GM21447 (cell line): ENCODE measurements at regions not wholly inside any gene's neighbourhood (a gene's known extent, or its start where the extent isn't known, plus 50 kb on each side); places are given as distances from the start of the nearest gene placed in this dataset.
"Not testable (repeated sequence)": the region's sequence is repeated elsewhere in the genome, so short reads cannot be mapped to it uniquely, and the experiment has no call there.

Experiments used
- ATAC-seq: cut with Tn5 transposase; IDR thresholded peaks from one replicate; pipeline ENCODE4 v1.9.1; 2021; ENCODE audit not compliant: unreplicated experiment

DNA sequence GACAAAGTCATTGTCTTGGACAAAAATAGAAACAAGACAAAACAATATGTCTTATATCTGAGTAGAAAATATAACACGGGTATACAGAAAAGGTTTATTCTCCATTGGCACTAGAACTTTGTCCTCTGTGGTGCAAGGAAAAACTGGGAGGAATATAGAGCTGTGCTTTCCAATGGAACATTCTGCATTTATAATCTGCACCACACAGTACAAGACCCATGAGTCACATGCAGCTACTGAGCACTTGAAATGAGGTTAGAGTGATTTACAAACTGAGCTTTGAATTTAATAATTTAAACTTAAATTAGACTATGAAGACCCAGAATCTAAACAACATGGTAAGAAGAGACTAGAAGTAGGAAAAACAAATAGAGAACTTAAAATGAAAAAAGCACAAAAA lies 86.1 kb downstream of the RAP2A start:
- no peak for ATAC-seq

DNA sequence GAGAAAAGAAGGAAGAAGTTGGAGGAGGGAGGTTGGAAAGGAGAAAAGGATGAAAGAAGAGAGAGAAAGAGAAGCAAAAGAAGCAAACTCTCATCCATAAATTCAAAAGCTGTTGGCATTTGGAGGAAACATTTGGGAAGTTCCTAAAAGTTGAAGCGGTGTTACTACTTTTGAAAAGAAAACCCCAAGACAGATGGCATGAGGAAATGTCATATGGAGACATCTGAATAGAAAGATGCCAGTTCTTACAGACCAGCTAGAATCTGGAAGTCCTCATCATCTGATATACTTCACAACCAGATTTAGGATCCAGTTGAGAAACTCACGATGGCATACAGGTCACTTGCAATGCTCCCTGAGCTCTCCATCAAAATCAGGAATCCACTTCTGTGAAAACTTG lies 86.9 kb downstream of the RAP2A start:
- no peak for ATAC-seq

DNA sequence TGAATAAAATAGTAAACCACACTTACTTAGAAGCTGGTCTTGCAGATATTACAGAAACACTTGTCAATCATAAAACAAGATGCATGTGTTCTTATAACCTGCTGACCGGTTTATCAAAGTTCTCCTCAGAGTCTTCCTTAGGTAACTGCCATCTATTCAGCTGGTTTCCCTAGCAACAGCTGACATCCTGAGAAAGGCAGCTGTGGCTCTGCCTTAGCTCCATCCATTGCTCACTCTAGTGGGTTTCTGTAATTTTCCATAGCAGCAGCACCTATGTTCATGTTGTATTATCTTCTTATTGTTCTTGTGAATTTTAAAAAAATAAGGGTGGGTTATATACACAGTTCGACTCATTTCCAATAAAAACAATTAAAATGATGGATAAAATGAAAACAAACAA lies 87.8 kb downstream of the RAP2A start:
- ATAC-seq, result no peak

DNA sequence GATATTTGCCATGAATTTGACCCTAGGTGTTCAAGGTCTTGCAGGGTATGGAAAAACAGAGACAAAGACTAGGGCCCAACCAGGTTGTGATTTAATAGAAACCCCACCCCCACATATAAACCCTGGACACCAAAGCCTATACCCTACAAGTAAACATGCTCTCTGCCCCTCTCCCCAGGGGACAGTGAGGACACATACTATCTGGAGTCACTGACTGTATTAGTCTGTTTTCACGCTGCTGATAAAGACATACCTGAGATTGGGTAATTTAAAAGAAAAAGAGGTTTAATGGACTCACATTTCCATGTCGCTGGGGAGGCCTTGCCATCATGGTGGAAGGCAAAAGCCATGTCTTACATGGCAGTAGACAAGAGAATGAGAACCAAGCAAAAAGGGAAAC lies 88.3 kb downstream of the RAP2A start:
- no peak for ATAC-seq

DNA sequence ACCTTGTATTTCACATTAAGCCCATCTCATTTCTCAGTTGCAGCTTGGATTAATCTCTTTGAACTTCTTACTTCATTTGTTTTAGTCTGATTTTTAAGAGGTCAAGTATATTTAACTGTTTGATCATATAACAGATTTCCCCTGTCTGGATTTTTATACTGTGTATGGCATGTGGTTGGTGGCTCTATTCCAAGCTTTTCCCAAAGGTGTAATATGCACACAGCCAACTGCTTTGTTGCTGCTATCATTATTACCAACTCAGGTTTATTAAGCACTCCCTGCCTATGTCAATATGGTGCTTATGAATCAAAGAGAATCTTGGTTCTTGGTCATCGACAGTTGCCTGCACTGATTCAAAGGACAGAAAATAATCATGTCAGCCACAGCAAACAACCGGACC lies 92.6 kb downstream of the RAP2A start:
- no peak for ATAC-seq

DNA sequence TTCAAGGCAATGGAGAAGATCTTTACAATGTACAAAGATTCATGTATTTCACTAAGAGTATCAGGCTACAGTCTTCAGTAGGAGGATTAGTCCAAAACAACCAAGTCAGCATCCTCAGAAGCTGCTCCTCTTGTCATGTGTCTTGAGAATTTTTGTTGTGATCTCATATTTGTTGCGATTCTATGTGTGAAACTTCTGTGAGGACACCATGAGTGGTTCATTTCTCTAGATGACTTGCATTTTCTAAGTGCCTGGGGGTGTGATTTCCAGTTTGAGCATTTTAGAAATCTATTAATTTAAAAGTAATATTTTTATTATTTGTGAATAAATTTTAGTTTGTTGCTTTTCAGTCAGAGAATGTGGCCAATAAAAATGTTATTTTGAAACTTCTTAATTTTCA lies 94.5 kb downstream of the RAP2A start:
- no peak for ATAC-seq

DNA sequence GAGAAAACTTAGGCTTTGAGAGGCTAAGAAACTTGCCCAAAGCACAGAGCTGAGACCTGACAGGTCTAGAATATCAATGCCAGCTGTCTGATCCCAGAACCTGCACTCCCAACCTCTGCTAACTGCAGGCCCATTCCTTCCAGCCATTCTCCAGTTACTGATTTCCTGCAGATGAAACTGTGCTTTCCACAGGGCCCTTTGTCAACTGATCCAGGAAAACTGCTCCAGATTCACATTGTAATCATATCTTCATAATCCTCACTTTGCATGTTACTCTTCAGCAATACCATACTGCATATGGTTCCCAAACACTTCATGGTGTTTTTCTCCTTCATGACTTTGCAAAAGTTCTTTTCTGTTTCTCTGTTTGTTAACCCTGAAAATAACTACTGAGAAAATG lies 100.6 kb downstream of the RAP2A start:
- ATAC-seq, result no peak

DNA sequence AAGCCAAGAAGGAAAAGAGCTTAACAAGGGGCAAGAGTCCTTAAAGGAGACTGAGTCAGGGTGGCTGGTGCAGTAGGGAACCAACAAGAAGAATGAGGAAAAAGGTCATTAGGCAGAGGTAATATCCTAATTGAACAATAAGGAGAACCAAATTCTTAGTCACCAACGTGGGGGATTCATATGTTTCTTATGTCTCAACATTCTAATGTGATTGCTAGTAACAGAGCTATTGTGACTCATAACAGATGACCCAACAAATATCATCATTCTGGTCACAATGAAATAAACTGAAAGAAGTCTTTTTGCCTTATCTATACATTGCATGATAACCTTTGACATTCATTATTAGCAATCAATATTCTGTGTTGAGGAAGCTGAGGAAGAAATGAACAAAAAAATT lies 101.6 kb downstream of the RAP2A start:
- ATAC-seq, result no peak

DNA sequence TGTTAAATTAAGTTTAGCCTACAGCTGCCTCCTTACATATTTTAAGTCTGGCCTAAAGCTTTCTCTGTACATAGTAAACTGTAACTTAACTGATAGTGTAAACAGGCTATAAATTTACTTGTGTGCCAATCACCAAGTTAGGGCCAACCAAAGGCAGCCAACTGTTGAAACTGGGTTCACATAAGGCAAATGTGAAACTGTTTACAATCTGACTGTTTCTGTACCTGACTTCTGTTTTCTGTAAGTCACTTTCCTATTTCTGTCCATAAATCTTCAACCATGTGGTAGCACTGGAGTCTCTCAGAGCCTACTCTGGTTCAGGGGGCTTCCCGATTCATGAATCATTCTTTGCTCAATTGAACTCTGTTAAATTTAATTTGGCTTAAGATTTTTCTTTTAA lies 103.1 kb downstream of the RAP2A start:
- ATAC-seq, result peak; percentile 81

DNA sequence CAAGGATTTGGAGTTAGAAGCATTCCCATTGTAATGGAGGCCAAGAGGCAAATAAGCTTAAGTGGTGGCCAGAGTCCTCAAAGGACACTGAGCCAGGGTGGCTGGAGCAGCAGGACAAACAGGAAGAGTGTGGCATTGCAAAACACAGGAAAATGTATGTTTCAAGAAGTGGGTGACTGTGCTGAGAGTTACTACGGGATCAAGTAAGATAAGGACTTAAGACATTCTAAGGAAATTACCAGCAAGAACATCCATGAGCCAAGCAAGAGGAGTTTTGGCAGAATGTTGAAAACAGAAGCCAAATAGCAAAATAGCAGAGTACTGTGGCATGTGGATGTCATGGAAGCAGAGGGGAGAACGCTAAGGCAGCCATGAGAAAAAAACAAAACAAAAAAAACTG lies 104.2 kb downstream of the RAP2A start:
- no peak for ATAC-seq

DNA sequence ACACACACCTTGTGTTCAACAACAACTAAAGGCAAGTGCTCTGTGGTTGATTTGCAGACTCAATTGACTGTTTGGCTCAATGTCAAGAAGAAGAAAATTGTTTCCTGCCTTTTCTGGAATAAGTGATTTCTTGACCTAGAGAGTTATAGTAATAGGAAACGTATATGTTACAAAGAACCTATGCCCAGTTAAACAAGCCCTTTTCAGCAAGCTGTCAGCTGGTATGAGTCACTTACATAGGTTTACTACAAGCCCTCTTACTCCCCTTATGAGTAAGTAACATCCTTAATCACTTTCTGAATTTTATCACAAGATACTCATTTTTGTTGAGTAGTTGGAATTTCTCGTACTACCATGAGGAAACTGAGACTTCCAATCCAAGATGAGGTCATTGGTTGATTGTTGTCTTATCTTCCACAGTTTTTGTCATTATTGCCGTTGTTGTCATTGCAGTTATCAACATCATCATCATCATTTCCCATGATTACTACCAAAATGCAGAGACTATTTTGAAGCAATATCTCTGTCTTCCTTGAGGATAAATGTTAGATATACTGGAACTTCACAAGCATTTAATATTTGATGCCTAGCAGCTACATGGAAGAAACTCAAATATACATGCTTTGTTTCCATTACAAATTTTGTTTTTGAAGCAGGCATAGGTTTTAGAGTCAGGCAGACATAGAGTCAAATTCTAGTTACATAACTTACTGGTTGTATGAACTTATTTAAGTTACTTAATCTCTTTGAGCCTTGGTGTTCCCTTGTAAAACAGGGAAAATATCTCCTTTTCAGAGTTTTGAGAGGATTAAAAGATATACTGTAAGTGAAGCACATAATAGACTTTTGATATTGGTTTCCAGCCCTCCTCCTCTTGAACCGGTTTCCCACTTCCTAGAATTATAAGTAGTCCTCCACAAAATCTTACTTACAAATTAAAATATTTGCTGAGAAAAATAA lies 106.0 kb downstream of the RAP2A start:
- ATAC-seq, result peak; percentile 47

DNA sequence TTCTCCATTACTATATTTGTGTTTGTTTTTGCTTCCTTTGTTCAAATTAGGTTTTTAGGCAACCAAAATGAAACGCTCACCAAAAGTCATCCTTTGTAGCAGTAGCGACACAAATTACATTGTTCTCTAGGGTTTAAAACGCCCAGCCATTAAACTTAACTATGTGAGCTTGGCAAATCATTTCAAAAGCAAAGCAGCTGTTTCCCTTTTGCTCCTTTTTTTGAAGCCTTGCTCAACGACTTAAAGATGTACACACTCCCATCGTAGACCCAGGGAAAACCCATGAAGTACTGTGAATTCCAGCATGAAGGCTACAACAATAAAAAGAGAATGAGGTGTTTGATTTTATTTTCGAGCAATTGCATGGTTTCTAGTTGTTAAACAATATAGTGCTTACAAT lies 106.7 kb downstream of the RAP2A start:
- ATAC-seq, result no peak

DNA sequence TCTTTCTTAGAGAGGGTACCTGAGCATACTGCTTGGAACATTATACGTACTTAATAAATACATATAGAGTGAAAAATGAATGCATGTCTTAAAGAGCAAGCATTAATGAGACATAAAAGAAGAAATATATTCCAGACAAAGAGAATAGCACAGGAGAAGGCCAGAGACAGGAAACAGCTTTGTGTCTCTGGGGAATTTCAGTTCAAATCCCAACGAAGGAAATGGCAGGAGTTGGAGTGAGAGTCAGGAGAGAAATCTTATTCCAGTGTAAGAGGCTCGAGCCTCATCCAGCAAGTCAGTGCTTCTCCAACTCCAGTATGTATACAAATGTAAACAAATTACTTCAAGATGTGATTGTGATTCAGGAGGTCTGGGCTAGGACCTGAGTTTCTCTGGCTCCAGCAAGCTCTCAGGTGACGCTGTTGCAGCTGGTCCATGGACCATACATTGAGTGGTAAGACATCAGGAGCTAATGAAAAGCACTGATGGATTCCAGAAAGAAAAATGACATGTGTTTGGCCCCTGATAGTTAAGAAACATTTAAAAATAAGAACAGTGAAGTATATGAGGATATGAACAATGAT lies 108.2 kb downstream of the RAP2A start:
- no peak for ATAC-seq

DNA sequence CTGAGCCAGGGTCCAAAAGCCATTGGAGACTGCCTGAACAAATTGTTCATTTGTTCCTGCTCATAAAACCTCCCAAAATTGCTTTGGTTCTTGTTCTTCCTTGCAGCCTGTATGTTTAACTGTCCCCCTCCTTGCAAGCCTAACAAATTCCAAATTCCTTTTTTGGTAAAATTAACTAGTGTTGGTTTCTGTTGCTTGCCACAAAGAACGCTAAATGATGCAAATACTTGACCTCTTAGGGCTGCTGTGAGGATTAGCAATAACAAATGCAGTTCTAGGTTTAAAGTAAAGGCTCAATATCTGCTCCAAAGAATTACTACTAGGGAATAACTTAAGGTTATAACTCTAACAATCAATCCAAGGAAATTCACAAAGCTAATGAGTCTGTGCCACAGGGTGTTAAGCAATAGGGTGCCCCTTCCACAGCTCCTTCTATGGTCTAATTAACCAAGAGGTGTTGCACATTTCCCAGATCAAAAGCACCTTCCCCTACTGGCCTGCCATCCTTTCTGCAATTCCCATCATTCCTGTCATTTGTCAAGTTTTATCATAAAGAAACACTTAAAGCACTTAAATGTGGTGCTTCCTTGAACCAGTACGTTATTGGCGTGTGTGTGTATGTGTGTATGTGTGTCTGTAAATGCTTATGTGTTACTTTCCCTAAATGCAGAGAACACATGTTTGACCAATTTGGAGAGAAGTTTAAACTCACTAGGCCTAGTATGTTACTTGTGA lies 110.2 kb downstream of the RAP2A start:
- no peak for ATAC-seq

DNA sequence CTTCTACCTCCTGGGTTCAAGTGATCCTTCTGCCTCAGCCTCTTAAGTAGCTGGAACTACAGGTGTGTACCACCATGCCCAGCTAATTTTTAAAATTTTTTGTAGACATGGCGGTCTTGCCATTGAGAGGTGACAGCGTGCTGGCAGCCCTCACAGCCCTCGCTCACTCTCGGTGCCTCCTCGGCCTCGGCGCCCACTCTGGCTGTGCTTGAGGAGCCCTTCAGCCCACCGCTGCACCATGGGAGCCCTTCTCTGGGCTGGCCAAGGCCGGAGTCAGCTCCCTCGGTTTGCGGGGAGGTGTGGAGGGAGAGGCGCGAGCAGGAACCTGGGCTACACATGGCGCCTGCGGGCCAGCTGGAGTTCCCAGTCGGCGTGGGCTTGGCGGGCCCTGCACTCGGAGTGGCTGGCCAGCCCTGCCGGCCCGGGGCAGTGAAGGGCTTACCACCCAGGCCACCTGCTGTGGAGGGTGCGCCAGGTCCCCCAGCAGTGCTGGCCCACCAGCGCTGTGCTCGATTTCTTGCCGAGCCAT lies 111.1 kb downstream of the RAP2A start:
- ATAC-seq, result not testable (repeated sequence)

DNA sequence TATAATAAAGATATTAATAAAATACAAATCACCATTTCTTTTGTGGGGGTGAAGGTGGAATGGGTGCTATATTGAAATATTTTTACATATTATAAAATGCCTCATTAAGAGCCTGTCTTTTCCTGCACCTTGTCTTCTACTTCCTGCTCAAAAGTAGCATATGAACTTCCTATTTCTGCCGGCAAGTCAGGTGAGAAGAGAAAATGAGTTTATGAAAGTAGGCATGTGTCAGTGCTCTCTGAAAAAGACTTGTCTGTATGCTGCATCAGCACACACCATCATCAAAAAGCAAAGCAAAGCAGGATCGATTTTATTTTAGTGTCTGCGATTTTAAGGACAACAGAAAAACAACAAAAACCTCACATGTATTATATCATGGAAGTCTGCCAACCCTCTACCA lies 114.2 kb downstream of the RAP2A start:
- peak; percentile 74 for ATAC-seq

DNA sequence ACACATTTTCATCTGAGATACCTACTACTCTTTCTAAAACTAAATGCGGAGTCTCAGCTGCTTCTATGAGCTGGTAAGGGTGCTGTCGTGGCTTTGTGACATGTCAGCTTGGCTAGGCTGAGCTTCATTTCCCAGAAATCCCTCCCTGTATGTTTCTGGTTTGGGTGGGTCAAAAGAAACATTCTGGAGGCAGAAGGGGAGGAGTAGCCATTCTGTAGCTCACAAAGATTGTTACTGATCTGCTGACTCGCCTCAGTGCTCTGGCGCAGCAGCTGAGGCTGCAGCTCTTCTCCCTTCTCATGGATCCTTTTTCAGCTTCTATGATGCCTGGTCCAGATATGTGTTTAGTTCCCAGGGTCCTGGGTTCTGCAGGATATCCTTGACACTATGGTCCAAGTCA lies 114.7 kb downstream of the RAP2A start:
- ATAC-seq, result no peak

DNA sequence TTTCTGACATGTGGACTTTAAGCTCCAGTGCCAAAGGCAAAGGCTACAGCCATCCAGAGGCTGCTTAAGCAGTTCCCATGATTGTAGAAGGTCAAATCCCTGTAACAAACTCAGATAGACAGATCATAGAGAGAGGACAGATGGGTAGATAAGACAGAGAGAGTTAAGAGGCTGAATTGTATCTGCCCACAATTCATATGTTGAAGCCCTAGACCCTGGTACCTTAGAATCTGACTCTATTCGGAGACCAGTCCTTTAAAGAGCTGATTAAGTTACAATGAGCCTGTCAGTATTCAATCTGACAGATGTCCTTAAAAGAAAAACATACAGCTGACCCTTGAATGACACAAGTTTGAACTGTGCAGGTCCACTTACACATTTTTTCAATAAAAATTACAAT lies 115.2 kb downstream of the RAP2A start:
- ATAC-seq, result no peak

DNA sequence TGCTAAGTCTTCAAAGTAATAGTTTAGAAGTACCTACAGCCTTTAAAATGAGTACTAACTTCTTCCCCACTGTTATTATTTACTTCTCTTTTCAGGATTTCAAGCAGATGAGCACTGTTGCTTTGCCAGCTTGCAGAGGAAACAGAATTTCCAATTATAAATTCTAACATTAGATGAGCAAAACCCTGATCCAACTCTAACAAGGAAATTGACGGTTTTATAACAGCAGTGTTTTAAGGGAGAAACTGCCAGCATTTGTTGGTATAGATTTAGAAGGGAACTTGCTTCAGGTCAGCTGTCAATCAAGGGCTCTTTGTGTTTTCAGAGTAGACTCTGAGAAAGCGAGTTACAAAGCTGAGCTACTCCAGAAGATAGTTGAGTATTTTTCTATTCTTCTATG lies 120.5 kb downstream of the RAP2A start:
- no peak for ATAC-seq

DNA sequence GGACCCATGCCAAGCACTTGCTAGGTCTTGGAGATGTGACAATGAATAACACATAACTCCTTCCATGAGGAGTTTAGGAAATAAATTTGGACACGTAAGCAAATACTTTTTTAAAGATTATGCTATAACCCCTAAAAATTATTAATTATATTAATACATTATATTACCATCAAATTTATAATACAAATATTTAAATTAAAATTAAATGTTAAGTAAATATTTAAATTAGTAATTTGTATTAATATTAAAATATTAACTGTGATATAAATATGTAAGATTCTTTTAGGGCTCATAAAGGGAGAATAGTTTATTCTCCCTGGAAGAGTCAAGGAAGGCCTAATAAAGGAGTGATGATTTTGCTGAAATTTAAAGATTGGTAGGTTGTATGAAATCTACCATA lies 121.1 kb downstream of the RAP2A start:
- no peak for ATAC-seq

DNA sequence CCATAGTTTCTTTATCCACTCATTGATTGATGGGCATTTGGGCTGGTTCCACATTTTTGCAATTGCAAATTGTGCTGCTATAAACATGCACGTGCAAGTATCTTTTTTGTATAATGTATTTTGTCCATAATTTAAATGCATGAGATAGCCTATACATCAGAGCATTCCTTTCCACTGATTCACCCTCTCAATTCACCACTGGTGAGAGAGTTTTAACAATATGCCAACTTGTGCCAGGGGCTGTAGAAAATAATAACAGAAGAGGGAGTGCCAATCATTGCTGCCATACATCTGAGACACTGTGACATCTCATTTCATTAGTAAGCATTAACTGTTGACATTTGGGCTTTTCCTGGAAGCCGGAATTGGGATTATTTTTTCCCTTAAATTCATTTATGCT lies 125.1 kb downstream of the RAP2A start:
- ATAC-seq, result no peak

DNA sequence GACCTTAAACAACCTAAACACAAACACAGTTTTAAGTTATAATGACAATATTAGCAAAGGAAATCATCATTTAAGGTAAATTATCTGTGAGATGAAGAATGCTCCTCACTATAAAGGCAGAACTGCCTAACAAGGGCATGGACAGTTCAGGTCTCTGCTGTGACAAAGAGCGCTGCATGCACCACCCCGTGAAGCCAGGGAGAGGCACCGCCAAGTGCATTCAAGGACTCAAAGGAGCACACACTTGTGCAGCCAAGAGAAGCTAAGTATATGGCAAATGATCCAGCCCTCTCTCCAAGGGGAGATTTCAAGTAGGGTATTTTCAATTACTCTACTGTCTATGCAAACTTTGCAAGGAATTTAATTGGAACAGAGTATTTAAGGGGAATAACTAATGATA lies 126.0 kb downstream of the RAP2A start:
- ATAC-seq, result no peak
